ENCODE measurements at regions not wholly inside any gene's neighbourhood (a gene's known extent, or its start where the extent isn't known, plus 50 kb on each side); places are given as distances from the start of the nearest gene placed in this dataset.
"Not testable (repeated sequence)": the region's sequence is repeated elsewhere in the genome, so short reads cannot be mapped to it uniquely, and the experiment has no call there.

DNA sequence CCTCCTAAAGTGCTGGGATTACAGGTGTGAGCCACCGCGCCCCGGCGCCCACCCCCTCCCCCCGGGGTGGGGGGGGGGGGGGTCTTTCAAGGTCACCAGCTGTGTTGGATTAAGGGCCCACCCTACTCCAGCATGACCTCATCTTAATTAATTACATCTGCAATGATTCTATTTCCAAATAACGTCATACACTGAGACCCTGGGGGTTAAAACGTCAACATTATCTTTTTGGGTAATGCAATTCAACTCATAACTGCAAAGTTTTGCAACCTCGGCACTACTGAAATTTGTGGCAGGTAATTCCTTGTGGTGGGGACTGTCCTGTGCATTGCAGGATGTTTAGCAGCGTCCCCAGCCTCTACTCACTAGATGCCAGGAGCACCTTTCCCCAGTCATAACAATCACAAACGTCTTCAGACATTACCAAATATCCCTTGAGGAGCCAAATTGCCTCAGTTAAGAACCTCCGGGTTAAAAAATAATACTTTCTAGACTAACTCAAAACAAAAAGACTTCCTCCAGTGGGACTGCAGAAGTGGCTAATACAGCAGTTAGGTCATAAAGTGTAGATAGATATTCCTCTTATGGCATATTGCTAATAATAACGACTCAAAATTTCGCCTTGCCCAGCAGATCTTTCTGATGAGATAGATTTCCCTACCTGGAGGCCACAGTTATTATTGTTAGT, 233.0 kb upstream of the KAZN start:
- DNase-seq: no peak

DNA sequence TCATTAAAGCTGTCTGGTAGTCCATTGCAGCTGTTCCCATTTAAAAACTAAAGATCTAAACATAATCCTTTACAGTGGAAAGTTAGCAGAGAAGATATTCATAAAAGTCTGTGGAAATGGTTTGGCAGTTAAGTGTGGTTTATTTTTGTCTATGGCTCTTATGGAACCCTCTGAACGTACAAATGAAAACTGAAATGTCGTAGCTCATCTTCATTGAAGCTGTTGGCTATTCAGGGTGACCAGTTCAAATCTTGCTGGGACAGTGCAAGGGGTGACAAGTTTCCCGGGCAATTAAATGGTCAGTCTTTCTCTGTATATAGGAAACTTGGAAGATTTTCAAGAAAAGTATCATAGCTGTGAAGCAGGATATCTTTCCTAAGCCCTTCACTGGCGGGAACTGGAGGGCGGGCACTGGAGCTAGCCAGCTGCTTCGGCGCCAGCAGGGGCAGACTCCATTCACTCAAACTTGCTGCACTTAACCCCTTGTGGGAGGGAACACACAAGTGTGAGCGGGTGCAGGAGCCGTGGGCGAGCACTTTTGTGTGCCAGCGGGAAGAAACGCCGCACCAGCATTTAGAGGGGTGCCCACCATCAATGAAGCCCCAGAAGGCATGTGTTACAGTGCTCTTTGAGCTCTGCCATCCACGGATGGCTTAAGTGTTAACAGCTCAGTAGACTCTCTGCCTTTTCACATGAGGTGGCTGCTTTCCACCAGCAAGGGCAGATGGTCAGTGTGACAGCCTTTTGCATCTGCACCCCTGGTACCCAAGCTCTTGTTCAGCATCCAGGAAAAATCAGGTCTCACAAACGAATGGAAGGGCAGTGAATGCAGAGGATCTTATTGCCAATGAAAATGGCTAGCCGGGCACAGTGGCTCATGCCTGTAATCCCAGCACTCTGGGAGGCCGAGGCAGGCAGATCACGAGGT, 232.1 kb upstream of the KAZN start:
- DNase-seq: no peak

DNA sequence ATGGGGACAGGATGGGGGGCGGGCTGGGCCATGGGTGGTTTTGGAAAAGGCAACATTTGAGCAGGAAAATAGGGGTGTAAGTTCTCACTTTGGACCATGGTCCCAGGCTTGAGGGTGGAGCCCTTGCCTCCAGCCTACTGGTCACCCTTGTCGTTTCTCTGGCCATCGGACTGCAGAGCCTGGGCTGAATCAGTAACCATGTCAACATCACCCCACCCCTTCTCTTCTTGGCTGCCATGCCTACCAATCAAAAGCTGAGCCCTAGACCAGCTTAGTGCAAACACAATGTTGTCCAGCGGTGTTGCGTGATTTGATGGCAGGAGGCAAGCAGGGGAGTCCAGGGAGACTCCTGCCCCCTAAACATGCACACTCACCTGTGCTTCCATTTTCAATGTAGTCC, 231.0 kb upstream of the KAZN start:
- no peak for DNase-seq

DNA sequence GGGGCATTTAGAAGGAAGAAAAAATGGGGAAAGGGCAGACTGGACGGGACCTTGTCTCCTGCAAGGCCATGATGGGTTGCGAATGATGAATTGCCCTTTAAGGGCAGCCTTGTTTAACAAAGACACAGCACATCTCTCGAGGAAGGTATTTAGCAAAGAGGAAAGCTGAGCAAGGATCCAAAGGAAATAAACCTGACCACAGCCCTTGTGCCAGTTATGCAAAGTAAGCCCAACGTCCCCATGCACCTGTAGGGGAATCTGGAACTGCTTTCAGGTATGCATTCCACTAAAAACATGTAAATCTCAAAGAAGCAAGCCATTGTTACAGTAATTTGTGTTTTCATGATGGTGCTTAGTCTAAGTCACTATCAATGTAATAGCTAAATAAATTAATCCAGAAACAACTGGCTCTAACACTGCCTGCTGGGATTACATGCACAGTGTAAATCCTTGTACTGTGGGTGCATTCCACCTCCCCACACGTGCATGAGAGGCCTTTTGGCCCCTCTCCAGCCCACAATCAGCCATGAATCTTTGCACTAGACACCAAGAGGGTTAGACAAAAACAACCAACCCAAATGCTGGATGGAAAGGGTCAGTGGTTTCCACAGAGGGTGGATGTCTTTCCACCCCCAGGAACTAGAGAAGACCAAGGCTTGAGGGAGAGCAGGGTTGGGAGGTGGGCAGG, 228.8 kb upstream of the KAZN start:
- no peak for DNase-seq

DNA sequence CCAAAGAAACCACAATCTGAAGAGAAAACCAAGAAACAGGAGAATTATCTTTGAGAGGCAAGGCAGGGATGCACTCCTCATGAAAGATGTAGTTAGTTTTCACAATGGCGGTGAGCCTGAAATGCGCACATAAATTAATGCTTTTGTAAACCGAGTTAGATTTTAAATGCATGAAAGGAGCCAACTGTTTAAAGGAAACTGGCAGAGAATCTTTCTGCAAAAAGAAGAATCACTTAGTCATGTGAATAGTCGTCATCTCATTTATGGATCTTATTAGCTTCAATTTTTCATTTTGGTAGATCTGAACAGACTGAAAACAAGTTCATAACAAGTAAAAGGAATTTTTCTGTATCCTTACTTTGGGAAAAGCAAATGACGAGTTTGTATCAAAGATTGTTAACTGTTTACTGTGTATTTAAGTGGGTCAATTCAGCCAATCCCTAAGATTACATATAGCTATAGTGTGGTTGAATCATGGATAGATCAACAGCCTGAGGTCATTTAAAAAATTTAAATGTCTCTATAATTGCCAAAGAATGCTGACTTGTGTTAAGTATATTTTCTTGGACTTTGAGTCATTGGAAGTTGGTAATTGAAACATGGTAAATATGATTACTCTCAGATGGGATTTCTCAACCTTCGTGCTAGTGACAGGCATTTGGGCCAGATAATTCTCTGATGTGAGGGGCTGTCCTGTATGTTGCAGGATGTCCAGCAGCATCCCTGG, 226.6 kb upstream of the KAZN start:
- no peak for DNase-seq

DNA sequence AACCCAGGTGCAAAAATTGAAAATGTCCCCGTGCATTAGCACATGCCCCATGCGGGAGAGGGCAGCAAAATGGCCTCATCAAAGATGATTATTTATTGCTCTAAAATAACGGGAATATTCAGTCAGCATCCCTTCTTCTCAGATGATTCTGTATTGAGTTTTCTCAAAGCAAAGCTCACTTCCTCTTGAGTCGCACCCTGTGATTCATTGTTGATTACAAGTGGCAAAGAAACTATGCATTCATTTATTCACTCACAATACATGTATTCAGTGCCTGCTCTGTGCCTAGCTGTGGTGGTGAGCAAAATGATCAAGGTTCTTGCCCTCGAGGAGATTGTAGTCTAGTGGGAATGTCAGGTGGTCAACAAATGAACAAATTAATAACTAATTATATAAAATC, 226.0 kb upstream of the KAZN start:
- no peak for DNase-seq

DNA sequence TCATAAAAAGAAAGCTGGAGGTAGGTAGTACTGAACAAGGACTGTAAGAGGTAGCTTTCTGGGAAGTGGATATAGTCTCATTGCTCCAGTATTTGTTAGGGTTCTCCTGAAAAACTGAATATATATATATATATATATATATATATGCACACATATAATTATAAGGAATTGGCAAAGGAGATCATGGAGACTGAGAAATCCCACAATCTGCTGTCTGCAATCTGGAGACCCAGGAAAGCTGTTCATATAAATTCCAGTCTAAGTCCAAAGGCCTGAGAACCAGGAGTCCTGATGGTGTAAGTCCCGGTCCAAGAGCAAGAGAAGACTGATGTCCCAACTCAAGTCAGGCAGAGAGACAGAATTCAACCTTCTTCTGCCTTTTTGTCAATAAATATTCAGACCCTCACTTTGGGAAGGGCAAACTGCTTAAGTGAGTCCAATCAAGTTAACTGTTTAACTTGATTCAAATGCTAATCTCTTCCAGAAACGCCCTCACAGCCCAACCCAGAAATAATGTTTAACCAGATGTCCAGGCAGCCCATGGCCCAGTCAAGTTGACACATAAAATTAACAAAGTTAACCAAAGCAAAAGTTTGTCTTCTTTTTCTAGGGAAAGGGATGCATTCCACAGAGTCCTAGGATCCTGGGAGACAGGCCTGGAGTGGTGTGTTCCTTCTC, 225.3 kb upstream of the KAZN start:
- no peak for DNase-seq

DNA sequence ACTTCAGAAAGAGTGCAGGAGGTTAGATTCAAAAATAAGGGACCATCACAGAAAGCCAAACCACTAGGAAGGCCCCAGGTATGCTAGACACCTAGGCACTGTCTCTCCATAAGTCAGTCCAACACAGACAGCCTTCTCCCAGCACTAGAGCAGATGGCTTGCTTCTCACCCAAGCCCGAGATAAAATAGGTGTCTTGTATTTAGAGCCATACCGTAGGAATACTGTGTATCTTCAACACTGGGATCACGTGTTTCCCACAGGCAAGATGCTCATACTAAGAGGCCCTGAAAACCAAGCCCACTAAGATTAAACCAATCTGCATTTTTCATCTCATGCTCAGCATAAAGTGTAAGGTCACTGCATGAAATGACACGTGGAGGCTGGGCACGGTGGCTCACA, 223.3 kb upstream of the KAZN start:
- no peak for DNase-seq

DNA sequence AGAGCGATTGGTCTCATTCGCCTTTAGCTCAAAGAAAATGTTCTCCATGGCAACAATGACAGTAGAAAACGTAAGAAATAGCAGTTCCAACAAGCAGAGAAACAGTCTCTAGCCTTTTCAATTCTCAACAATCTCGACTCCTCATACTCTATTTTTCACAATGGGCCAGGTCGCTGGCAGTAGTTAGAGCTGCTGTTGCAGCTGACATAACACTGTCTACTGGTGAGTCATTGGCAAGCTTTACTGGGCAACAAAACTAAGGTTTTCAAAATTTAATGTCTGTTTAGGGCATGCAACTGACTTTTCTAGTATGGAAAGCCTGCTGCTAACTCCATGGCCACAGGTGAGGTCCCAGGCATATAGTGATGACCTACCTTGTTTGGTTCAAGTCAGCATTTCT, 221.1 kb upstream of the KAZN start:
- DNase-seq: no peak

DNA sequence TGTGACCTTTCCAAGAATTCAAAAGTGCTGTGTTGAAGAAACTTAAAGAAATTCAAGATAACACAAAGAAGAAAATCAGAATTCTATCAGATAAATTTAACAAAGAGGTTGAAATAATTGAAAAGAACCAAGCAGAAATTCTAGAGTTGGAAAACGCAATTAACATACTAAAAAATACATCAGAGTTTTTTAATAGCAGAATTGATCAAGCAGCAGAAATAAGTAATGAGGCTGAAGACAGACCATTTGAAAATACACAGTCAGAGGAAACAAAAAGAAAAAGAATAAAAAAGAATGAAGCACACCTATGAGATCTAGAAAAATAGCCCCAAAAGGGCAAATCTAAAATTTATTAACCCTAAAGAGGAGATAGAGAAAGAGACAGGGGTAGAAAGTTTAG, 218.1 kb upstream of the KAZN start:
- no peak for DNase-seq

DNA sequence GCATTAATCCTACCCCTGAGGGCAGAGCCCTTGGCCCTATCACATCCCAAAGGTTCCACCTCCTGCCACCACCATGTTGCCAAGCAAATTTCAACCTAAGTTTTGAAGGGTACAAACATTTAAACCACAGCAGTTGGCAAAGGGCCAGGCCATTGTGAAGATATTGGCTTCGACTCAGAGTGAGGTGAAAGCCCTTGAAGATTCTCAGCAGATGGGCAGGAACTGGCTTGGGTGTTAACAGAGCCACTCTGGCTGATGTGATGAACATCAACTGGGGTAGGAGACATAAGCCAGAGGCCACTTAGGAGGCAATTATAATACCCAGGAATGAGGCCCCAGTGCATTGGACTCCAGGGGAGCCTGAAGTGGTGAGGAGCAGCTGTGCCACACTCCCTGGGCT, 207.7 kb upstream of the KAZN start:
- DNase-seq: no peak

DNA sequence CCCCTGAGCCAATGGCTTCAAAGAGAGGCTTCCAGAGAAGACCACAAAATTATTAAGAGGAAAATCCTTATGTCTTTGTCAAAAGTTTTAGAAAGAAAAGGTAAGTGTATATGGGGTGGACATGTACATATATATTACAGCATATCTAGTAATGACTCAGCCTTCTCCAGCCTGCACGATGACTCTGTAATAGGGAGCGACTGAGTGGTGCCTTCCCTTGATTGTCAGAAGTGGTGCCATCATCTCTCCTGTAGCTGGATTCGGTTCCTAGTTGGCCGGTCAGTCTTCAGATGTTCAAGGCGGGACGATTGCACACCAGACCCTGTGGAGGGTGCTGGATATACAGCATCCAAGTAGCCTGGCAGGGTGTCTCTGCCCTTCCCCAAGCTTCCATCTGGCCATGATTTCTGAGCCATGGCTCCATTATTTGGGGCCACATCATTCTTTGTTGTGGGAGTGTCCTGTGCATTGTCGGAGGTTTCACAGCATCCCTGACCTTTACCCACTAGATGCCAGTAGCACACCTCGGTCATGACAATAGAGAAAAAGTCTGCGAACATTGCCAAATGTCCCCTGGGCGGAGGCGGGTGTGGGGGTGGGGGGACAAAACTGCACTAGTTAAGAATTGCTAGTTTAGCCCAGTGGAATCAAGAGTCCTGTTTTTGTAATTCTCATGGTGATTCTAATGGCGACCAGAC, 206.2 kb upstream of the KAZN start:
- DNase-seq: no peak

DNA sequence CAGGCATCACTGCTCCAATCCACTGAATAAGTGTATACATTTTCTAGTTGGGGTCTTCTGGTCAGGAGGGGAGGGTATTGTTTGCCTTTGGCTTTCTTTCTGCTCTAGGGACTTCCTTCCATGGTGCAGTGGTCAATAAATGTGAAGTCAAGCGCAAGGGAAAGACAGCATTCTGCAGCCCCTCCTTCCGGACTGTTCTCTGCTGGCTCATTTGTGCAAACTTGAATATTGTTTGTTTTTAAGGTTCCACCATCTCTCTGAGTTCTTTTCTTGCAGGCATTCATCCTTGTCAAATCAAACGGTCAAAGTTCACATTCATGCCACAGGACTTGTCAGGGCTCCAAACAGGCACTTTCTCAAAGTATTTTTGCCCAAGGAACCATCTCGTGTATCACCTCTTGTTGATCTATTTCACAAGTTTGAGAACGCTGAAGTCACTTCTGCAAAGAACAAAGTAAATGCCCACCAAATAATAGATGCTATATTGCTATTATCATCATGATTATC, 205.6 kb upstream of the KAZN start:
- DNase-seq: no peak

DNA sequence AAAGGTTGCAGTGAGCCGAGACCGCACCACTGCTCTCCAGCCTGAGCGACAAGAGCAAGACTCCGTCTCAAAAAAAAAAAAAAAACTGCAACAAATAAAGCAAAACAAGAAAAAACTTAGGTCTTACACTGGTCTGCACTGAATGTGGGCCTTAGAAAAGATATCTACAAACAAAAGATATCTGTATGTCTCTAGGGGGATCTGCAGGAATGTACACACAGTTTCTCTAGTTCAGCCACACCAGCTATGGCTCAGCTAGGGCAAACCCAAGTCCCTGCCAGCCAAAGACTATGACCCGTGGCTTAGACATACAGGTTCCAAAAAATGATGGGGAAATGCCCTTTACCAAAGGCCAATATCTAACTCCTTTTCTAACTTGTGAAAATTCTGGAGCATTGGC, 202.4 kb upstream of the KAZN start:
- DNase-seq: no peak

DNA sequence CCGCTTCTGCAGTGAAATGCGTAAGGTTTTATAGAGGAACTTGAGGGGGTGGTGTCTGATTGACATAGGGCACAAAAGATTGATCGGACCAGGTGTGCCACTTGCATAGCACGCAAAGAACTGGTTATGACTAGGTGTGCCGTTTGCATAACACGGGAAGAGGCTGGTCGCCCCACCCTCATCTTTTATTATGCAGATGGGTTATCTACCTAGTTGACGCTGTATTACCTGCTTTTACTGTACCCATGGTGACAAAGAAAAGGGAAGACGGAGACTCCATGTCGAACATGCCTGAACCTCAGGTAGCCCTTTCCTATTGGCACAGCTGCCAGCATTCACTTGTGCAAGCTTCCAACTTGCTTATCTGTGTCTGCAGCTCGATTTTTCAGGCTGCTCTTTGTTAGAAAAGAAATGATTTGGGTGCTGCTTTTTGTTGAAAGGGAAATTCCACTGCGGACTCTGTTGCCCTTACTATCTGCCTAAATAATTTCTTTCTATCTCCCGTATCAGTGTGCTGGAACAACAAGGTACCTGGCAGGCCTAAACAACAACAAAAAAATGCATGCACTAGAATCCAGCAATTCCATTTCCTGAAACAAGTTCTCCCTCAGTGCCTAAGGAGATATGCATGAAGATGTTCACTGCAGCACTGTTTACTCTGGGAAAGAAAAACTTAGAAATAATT, 194.4 kb upstream of the KAZN start:
- no peak for DNase-seq

DNA sequence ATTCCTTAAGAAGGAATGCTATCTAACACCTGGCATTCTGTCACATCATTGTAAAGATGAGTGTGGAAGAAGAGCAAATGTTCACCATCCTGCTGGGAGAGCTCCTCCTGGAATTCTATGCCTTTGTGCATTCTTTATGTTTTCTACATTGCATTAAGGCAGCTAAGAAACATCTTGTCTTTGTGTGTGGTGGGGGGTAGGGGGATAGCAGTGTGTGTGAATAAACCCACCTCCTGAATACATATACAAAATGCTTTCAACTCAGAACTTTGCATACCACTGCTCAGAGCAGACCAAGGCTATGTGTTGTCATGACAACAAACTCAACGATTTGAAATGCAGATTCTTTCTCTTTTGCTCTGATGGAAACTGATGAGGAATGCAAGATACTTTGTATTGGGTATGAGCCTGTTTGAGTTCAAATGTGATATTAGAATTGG, 193.6 kb upstream of the KAZN start:
- DNase-seq: no peak

DNA sequence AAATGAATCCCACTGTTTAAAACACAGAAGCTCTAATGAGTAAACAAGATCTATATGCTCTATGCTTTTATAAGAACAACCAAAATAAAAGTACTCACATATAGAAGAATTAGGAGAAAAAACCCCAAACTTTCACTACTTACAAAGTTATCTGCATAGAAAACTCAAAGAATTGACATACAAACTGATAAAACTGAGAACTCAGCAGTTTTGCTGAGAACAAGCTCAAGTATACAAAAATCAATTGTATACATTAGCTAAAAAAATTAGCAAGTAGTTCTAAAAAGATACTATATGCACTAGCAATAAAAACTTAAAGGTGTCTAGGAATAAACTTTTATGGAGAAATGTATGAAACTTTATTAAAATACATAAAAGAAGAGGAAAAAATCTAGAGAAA, 186.2 kb upstream of the KAZN start:
- no peak for DNase-seq

DNA sequence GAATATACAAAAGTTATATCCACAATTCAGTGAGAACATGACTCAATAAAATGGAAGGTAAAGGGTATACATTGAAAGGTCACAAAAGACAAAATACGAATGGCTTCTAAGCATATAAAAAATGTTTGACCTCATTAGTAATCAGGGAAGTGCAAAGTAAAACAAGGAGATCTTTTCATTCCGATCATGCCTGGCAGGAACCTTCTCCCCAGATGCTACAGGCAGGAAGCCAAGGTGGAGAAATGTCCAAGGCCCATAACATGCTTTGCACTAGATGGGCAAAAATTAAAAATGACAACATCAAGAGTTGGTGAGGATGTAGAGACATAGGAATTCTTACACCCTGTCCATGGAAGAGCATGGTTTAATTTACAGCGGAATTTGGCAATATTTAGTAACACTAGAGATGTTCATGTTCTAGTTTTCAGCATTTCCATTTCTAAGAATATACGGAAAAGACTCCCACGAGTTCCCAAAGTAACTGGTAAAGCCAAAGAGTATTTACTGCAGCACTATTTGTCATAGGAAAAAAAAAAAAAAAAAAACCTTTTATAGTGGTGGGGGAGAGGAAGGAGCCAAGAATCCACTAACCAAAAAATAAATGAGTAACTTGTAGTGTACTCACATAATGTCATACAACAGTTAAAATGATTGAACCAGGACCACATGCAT, 184.5 kb upstream of the KAZN start:
- peak; percentile 35 for DNase-seq

DNA sequence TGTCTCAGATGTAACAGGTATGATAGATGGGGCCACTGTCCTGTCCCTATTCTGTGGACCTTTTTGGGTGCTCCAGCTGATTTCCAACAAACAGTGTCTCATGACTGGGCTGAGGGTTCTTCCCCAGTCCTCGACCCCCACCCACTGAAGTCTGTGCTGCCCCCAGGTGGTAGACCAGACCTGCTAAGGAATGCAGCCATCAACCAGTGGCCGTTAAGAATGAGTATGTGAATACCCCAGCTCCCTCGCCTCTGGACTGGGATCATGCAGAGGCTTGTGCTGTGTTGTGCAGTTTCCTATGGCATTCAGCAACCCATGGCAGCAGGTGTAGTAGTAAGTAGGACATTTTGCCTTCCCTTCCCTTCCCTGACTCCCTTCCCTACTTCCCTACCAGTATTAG, 183.1 kb upstream of the KAZN start:
- no peak for DNase-seq

DNA sequence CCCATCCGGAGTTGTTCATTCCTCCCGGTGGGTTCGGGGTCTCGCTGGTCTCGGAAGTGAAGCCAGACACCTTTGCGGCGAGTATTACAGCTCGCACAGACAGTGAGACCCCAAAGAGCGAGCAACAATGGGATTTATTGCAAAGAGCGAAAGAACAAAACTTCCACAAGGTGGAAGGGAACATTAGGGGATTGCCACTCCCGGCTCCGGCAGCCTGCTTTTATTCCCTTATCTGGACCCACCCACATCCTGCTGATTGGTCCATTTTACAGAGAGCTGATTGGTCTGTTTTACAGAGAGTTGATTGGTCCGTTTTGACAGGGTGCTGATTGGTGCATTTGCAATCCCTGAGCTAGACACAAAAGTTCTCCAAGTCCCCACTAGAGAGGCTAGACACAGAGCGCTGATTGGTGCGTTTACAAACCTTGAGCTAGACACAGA, 178.7 kb upstream of the KAZN start:
- not testable (repeated sequence) for DNase-seq

Data from EL (cell line).